DOHH2 (cell line): ENCODE measurements at regions not wholly inside any gene's neighbourhood (a gene's known extent, or its start where the extent isn't known, plus 50 kb on each side); places are given as distances from the start of the nearest gene placed in this dataset.

ENCODE experiments used
- H3F3A ChIP-seq: fragments of 200-600 bp; sonication (generic), shearing (Covaris generic); 2 replicates; pipeline ENCODE4 v1.6.0; 2016; ENCODE audit warnings: antibody characterized with exemption, mild to moderate bottlenecking; ENCODE audit not compliant: control insufficient read depth, insufficient read depth
- H3K27ac ChIP-seq: fragments of 200-600 bp; sonication (generic); 2 replicates; pipeline ENCODE4 v1.5.1; 2014; ENCODE audit warnings: low read depth, mild to moderate bottlenecking, low read length, moderate library complexity
- H3K27me3 ChIP-seq: fragments of 200-600 bp; sonication (generic); 2 replicates; pipeline ENCODE4 v1.6.1; 2014; ENCODE audit warnings: mild to moderate bottlenecking, low read length, mixed read lengths; ENCODE audit not compliant: control insufficient read depth
- H3K36me3 ChIP-seq: fragments of 200-600 bp; sonication (generic); 2 replicates; pipeline ENCODE4 v1.6.1; 2014; ENCODE audit warnings: mild to moderate bottlenecking, low read length, moderate library complexity, mixed read lengths; ENCODE audit not compliant: control insufficient read depth
- H3K4me1 ChIP-seq: fragments of 200-600 bp; sonication (generic); 2 replicates; pipeline ENCODE4 v1.6.1; 2014; ENCODE audit warnings: mild to moderate bottlenecking, low read length, mixed read lengths; ENCODE audit not compliant: control insufficient read depth
- H3K4me2 ChIP-seq: fragments of 200-600 bp; sonication (generic); 2 replicates; pipeline ENCODE4 v1.6.0; 2014; ENCODE audit warnings: mild to moderate bottlenecking, low read length, moderate library complexity
- H3K4me3 ChIP-seq: fragments of 200-600 bp; sonication (generic); 2 replicates; pipeline ENCODE4 v1.5.1; 2014; ENCODE audit warnings: mild to moderate bottlenecking, low read length, mixed read lengths
- H3K79me2 ChIP-seq: fragments of 200-600 bp; sonication (generic); 2 replicates; pipeline ENCODE4 v1.6.1; 2014; ENCODE audit warnings: mild to moderate bottlenecking, low read length, mixed read lengths; ENCODE audit not compliant: control insufficient read depth
- H3K9me2 ChIP-seq: fragments of 200-600 bp; sonication (generic); replicated peaks from 2 replicates; pipeline ENCODE4 v1.6.1; 2014; ENCODE audit warnings: mild to moderate bottlenecking, low read length, mixed read lengths; ENCODE audit not compliant: control insufficient read depth
- H3K9me3 ChIP-seq: fragments of 200-600 bp; sonication (generic); 2 replicates; pipeline ENCODE4 v1.6.1; 2014; ENCODE audit warnings: antibody characterized with exemption, low read length, mixed read lengths; ENCODE audit not compliant: control insufficient read depth, insufficient read depth
- H4K20me1 ChIP-seq: fragments of 200-600 bp; sonication (generic); 2 replicates; pipeline ENCODE4 v1.6.0; 2014; ENCODE audit warnings: low read depth, mild to moderate bottlenecking, antibody characterized with exemption, low read length, moderate library complexity; ENCODE audit not compliant: control insufficient read depth, insufficient read depth
- EZH2phosphoT487 ChIP-seq: fragments of 200-600 bp; sonication (generic); IDR thresholded peaks from 2 replicates; pipeline ENCODE4 v1.6.1; 2017; ENCODE audit warnings: borderline replicate concordance, mild to moderate bottlenecking, antibody characterized with exemption, low read length, moderate library complexity, mixed read lengths
- TF ChIP-seq, protein P1 (sequence below): fragments of 200-600 bp; sonication (generic); IDR thresholded peaks from one replicate; pipeline ENCODE4 v1.5.1; 2014; ENCODE audit warnings: antibody characterized with exemption, mild to moderate bottlenecking, low read depth, low read length; ENCODE audit not compliant: poor library complexity, severe bottlenecking

- H3K9me3 ChIP-seq: no peaks in the 10 kb centered on the region
- TF ChIP-seq, protein P1, sequence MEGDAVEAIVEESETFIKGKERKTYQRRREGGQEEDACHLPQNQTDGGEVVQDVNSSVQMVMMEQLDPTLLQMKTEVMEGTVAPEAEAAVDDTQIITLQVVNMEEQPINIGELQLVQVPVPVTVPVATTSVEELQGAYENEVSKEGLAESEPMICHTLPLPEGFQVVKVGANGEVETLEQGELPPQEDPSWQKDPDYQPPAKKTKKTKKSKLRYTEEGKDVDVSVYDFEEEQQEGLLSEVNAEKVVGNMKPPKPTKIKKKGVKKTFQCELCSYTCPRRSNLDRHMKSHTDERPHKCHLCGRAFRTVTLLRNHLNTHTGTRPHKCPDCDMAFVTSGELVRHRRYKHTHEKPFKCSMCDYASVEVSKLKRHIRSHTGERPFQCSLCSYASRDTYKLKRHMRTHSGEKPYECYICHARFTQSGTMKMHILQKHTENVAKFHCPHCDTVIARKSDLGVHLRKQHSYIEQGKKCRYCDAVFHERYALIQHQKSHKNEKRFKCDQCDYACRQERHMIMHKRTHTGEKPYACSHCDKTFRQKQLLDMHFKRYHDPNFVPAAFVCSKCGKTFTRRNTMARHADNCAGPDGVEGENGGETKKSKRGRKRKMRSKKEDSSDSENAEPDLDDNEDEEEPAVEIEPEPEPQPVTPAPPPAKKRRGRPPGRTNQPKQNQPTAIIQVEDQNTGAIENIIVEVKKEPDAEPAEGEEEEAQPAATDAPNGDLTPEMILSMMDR: no peak
- no peak for TF ChIP-seq EZH2phosphoT487
- H3K9me2 ChIP-seq: no peaks in the 10 kb centered on the region
- H3K4me3 ChIP-seq: no peak overlapping the region
- H3K4me2 ChIP-seq: no peak overlapping the region
- no peaks in the 10 kb centered on the region for H3K79me2 ChIP-seq
- H3K27ac ChIP-seq: no peak overlapping the region
- no peaks in the 10 kb centered on the region for H3K36me3 ChIP-seq
- no peaks in the 10 kb centered on the region for H4K20me1 ChIP-seq
- H3F3A ChIP-seq: no peaks in the 10 kb centered on the region
- no peaks in the 10 kb centered on the region for H3K4me1 ChIP-seq
- no peaks in the 10 kb centered on the region for H3K27me3 ChIP-seq
These were observed 408.6 kb upstream of the PFKP start for GRCh38 chr10:2658780-2659179.

GRCh38 chr10:2650328-2650727 is 417.0 kb upstream of the PFKP start:
- Histone ChIP-seq H3K4me3 (no peak overlapping the region), H3K79me2 (no peaks in the 10 kb centered on the region), H3F3A (no peaks in the 10 kb centered on the region), H3K9me2 (no peaks in the 10 kb centered on the region), H4K20me1 (no peaks in the 10 kb centered on the region), H3K27me3 (no peaks in the 10 kb centered on the region), H3K4me1 (no peaks in the 10 kb centered on the region), H3K27ac (no peak overlapping the region), H3K36me3 (no peaks in the 10 kb centered on the region), H3K9me3 (no peaks in the 10 kb centered on the region), H3K4me2 (no peak overlapping the region)
- TF ChIP-seq, protein P1: no peak
- no peak for TF ChIP-seq EZH2phosphoT487

- Histone ChIP-seq H3K4me1 (no peaks in the 10 kb centered on the region), H3K79me2 (no peaks in the 10 kb centered on the region), H4K20me1 (no peaks in the 10 kb centered on the region), H3K9me3 (no peaks in the 10 kb centered on the region), H3K4me3 (no peak overlapping the region), H3K4me2 (no peak overlapping the region), H3K36me3 (no peaks in the 10 kb centered on the region), H3F3A (no peaks in the 10 kb centered on the region), H3K27ac (no peak overlapping the region), H3K27me3 (no peaks in the 10 kb centered on the region), H3K9me2 (no peaks in the 10 kb centered on the region)
- TF ChIP-seq, protein P1: no peak
- no peak for TF ChIP-seq EZH2phosphoT487
These were observed 426.3 kb upstream of the PFKP start for GRCh38 chr10:2641028-2641427.

- TF ChIP-seq, protein P1: no peak
- TF ChIP-seq EZH2phosphoT487: no peak
- no peak overlapping the region for H3K27ac ChIP-seq
- H3K79me2 ChIP-seq: no peaks in the 10 kb centered on the region
- H3K9me3 ChIP-seq: no peaks in the 10 kb centered on the region
- no peaks in the 10 kb centered on the region for H3K27me3 ChIP-seq
- H3K4me1 ChIP-seq: no peaks in the 10 kb centered on the region
- no peak overlapping the region for H3K4me2 ChIP-seq
- H4K20me1 ChIP-seq: no peaks in the 10 kb centered on the region
- H3K4me3 ChIP-seq: no peak overlapping the region
- H3K36me3 ChIP-seq: no peaks in the 10 kb centered on the region
- H3K9me2 ChIP-seq: no peaks in the 10 kb centered on the region
- no peaks in the 10 kb centered on the region for H3F3A ChIP-seq
These were observed 433.7 kb upstream of the PFKP start for GRCh38 chr10:2633630-2634029.
